ENCODE measurements at regions not wholly inside any gene's neighbourhood (a gene's known extent, or its start where the extent isn't known, plus 50 kb on each side); places are given as distances from the start of the nearest gene placed in this dataset.

DNA sequence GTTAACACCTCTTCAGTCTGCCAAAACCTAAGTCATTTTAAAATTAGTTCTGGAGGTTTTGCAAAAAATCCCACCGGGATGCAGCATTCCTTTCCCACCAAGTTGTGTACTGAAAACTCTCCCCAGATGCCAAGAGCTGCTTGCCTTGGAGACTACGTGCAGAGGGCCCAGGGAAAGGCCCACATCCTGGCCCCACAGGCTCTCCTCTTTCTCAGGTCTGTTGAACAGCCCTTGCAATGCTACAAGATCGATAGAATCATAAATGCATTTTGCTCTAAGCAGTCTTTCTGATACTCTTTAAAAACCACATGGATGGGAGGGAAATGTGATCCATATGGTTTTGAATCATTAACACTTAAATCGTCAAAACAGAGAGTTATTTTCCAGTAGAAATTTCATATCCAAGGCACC is 126.7 kb upstream of the ZMIZ1 start:
- peaks cover 33% of the 10 kb centered on the region for H3K4me1 ChIP-seq
- DNase-seq (ENCODE audit: low spot score in 2 of 2), result no peak
- H3K4me3 ChIP-seq, result no peak overlapping the region
- no peaks in the 10 kb centered on the region for H3K27me3 ChIP-seq
- no peaks in the 10 kb centered on the region for H3K9me3 ChIP-seq
- 60% methylated on average over 4 of the region's 4 CpGs for WGBS
- no peak overlapping the region for H3K27ac ChIP-seq
- TF ChIP-seq POLR2AphosphoS5 (IDR thresholded peaks at IDR 0.05) (no peak), EP300 (IDR thresholded peaks at IDR 0.05) (no peak), POLR2A (IDR thresholded peaks at IDR 0.05) (no peak)
- TF ChIP-seq, protein P1, sequence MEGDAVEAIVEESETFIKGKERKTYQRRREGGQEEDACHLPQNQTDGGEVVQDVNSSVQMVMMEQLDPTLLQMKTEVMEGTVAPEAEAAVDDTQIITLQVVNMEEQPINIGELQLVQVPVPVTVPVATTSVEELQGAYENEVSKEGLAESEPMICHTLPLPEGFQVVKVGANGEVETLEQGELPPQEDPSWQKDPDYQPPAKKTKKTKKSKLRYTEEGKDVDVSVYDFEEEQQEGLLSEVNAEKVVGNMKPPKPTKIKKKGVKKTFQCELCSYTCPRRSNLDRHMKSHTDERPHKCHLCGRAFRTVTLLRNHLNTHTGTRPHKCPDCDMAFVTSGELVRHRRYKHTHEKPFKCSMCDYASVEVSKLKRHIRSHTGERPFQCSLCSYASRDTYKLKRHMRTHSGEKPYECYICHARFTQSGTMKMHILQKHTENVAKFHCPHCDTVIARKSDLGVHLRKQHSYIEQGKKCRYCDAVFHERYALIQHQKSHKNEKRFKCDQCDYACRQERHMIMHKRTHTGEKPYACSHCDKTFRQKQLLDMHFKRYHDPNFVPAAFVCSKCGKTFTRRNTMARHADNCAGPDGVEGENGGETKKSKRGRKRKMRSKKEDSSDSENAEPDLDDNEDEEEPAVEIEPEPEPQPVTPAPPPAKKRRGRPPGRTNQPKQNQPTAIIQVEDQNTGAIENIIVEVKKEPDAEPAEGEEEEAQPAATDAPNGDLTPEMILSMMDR (IDR thresholded peaks at IDR 0.05), result no peak
- H3K36me3 ChIP-seq, result no peaks in the 10 kb centered on the region

DNA sequence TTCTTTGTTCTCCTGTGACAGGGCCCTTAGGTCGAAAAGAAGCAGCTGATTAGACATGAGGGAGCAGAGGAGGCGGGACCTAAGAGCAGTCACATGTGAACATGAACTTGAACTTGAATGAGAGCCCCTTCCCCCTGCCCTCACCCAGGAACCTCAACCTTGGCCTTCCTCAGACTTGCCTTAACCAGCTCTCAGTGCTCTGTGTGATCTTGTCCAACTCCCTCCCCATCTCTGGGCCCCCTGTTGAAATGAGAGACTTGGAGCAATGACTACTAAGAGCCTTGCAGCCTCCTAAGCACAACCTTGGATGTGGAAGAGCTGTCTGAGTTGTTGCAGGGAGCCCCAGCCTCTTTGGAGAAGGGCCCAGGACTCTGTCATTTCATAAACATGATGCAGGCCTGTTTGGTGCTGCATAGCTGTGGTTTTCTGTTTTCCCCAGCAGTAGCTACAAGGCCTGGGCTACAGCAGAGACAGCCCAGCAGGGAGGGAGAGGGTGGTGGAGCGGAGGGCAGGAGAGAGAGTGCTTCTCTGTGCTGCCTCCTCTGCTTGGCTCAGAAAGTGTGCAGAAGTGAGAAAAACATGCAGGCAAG is 123.9 kb upstream of the ZMIZ1 start:
- no peak overlapping the region for H3K4me3 ChIP-seq
- peaks cover 42% of the 10 kb centered on the region for H3K4me1 ChIP-seq
- H3K27ac ChIP-seq, result peak overlapping the region; percentile 54
- 41% methylated on average over 3 of the region's 3 CpGs for WGBS
- no peak for TF ChIP-seq EP300 (IDR thresholded peaks at IDR 0.05)
- TF ChIP-seq POLR2A (IDR thresholded peaks at IDR 0.05), result no peak
- peak in 1 of 3 donors; percentile 14 for TF ChIP-seq POLR2AphosphoS5 (IDR thresholded peaks at IDR 0.05)
- TF ChIP-seq, protein P1 (IDR thresholded peaks at IDR 0.05), result no peak
- no peaks in the 10 kb centered on the region for H3K36me3 ChIP-seq
- DNase-seq (ENCODE audit: low spot score in 2 of 2), result peak in 1 of 2 donors; percentile 78
- H3K9me3 ChIP-seq, result no peaks in the 10 kb centered on the region
- H3K27me3 ChIP-seq, result no peaks in the 10 kb centered on the region

DNA sequence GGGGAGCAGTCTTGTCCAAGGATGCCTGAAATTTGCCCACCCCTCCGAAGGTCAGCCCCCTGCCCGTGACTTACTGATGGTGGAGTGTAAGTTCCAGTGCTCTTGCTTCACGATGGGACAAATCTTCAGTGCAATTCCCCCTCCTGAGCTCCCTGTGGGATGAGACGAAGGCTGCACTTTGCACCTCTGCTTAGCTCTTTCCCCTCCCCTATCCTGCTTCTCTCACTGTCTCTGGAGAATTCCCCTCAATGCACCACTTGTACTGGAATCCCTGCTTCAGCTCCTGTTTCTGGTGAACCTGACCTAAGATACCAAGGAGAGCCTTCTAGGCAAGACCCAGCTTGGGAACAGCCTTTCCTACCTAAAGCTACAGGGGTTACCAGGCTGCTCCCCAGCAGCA is 122.9 kb upstream of the ZMIZ1 start:
- Histone ChIP-seq H3K9me3 (no peaks in the 10 kb centered on the region), H3K36me3 (no peaks in the 10 kb centered on the region), H3K27me3 (no peaks in the 10 kb centered on the region), H3K4me1 (peaks cover 52% of the 10 kb centered on the region), H3K4me3 (no peak overlapping the region), H3K27ac (peak overlapping the region; percentile 5)
- no peak for DNase-seq (ENCODE audit: low spot score in 2 of 2)
- 100% methylated on average over 4 of the region's 4 CpGs for WGBS
- TF ChIP-seq POLR2AphosphoS5 (IDR thresholded peaks at IDR 0.05) (no peak), EP300 (IDR thresholded peaks at IDR 0.05) (no peak), POLR2A (IDR thresholded peaks at IDR 0.05) (no peak)
- TF ChIP-seq, protein P1 (IDR thresholded peaks at IDR 0.05), result no peak

DNA sequence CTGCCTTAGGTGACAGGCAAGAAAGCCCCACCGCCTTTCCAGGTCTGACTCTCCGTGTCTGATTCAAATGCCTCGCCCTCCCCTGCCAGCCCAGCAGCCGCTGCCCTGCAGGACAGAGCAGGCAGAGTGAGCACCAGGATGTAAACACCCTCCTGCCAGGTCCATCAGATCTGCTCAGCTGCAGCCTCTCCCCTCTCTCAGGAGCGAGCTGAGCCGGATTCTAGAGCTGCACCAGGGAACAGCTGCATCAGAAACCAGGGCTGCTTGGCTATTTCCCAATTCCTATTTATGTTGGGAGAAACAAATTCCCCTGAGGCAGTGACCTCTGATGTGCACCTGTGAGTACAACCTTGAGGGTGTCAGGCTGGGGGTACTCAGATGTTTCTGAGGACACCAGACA is 121.5 kb upstream of the ZMIZ1 start:
- no peak overlapping the region for H3K4me3 ChIP-seq
- H3K4me1 ChIP-seq, result peaks cover 63% of the 10 kb centered on the region
- DNase-seq (ENCODE audit: low spot score in 2 of 2), result no peak
- H3K27ac ChIP-seq, result peak overlapping the region; percentile 28
- 53% methylated on average over 6 of the region's 6 CpGs for WGBS
- H3K27me3 ChIP-seq, result no peaks in the 10 kb centered on the region
- H3K36me3 ChIP-seq, result no peaks in the 10 kb centered on the region
- no peaks in the 10 kb centered on the region for H3K9me3 ChIP-seq
- TF ChIP-seq, protein P1 (IDR thresholded peaks at IDR 0.05), result no peak
- TF ChIP-seq POLR2AphosphoS5 (IDR thresholded peaks at IDR 0.05), result no peak
- no peak for TF ChIP-seq POLR2A (IDR thresholded peaks at IDR 0.05)
- no peak for TF ChIP-seq EP300 (IDR thresholded peaks at IDR 0.05)

DNA sequence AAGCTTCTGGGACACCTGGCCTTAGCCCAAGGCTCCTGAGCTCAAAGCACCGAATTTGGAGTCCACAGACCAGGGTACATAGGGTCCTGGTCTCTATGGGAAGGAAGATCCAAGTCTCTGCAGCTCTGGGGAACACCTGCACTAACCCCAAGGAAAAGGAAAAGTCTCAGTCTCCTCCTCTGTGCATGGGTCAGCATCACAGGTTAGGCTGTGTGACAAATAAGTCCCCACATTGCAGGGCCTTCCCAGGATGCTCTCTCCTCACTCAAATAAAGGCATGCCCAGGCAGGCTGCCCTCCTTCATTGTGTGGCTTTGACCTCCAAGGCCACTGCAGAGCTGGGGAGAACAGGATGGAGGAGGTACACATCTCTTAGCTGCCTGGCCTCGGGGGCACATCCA is 121.0 kb upstream of the ZMIZ1 start:
- H3K27me3 ChIP-seq, result no peaks in the 10 kb centered on the region
- H3K27ac ChIP-seq, result peak overlapping the region; percentile 28
- H3K9me3 ChIP-seq, result no peaks in the 10 kb centered on the region
- peaks cover 67% of the 10 kb centered on the region for H3K4me1 ChIP-seq
- no peak for TF ChIP-seq POLR2A (IDR thresholded peaks at IDR 0.05)
- TF ChIP-seq, protein P1 (IDR thresholded peaks at IDR 0.05), result no peak
- no peak for TF ChIP-seq POLR2AphosphoS5 (IDR thresholded peaks at IDR 0.05)
- no peak for TF ChIP-seq EP300 (IDR thresholded peaks at IDR 0.05)
- 93% methylated on average over 2 of the region's 2 CpGs for WGBS
- no peak for DNase-seq (ENCODE audit: low spot score in 2 of 2)
- no peaks in the 10 kb centered on the region for H3K36me3 ChIP-seq
- no peak overlapping the region for H3K4me3 ChIP-seq

Data from suprapubic skin (tissue), 4 donors.